ENCODE measurements at regions not wholly inside any gene's neighbourhood (a gene's known extent, or its start where the extent isn't known, plus 50 kb on each side); places are given as distances from the start of the nearest gene placed in this dataset.

- DNase-seq (ENCODE audit: low spot score in 2 of 2), result no peak
- H3K4me3 ChIP-seq (ENCODE audit: low read depth, poor library complexity, severe bottlenecking), result no peak overlapping the region
- 89 to 91% methylated on average over 4 of the region's 4 CpGs for WGBS, 2 donors
- intact Hi-C loops (cut with DNase I; ENCODE audit: low total_unique reads), result no loop called here
- TF ChIP-seq POLR2A (IDR thresholded peaks at IDR 0.05), result no peak
- no peak for TF ChIP-seq CTCF (IDR thresholded peaks at IDR 0.05)
These were observed 152.7 kb downstream of the CBLN2 start for GRCh38 chr18:72391427-72391826.

GRCh38 chr18:72378016-72378415, 166.1 kb downstream of the CBLN2 start:
- no peak overlapping the region for H3K4me3 ChIP-seq (ENCODE audit: low read depth, poor library complexity, severe bottlenecking)
- 45 to 47% methylated on average over 4 of the region's 4 CpGs for WGBS, 2 donors
- intact Hi-C loops (cut with DNase I; ENCODE audit: low total_unique reads), result no loop called here
- DNase-seq (ENCODE audit: low spot score in 2 of 2), result no peak
- TF ChIP-seq CTCF (IDR thresholded peaks at IDR 0.05), result no peak
- no peak for TF ChIP-seq POLR2A (IDR thresholded peaks at IDR 0.05)

GRCh38 chr18:72376256-72376655, 167.9 kb downstream of the CBLN2 start:
- 58 to 65% methylated on average over 4 of the region's 4 CpGs for WGBS, 2 donors

GRCh38 chr18:72375618-72376017, 168.5 kb downstream of the CBLN2 start:
- TF ChIP-seq POLR2A (IDR thresholded peaks at IDR 0.05) (no peak), CTCF (IDR thresholded peaks at IDR 0.05) (no peak)
- 85 to 94% methylated on average over 5 of the region's 5 CpGs for WGBS, 2 donors
- no peak for DNase-seq (ENCODE audit: low spot score in 2 of 2)

More at GRCh38 chr18:72376256-72376655, 167.9 kb downstream of the CBLN2 start:
- no peak for DNase-seq (ENCODE audit: low spot score in 2 of 2)
- intact Hi-C loops (cut with DNase I; ENCODE audit: low total_unique reads), result no loop called here
- no peak overlapping the region for H3K4me3 ChIP-seq (ENCODE audit: low read depth, poor library complexity, severe bottlenecking)
- TF ChIP-seq CTCF (IDR thresholded peaks at IDR 0.05) (no peak), POLR2A (IDR thresholded peaks at IDR 0.05) (no peak)

GRCh38 chr18:72372076-72372475, 172.1 kb downstream of the CBLN2 start:
- intact Hi-C loops (cut with DNase I; ENCODE audit: low total_unique reads), result no loop called here
- TF ChIP-seq CTCF (IDR thresholded peaks at IDR 0.05) (no peak), POLR2A (IDR thresholded peaks at IDR 0.05) (no peak)
- no peak for DNase-seq (ENCODE audit: low spot score in 2 of 2)
- no peak overlapping the region for H3K4me3 ChIP-seq (ENCODE audit: low read depth, poor library complexity, severe bottlenecking)

More at GRCh38 chr18:72375618-72376017, 168.5 kb downstream of the CBLN2 start:
- no peak overlapping the region for H3K4me3 ChIP-seq (ENCODE audit: low read depth, poor library complexity, severe bottlenecking)
- intact Hi-C loops (cut with DNase I; ENCODE audit: low total_unique reads), result no loop called here

- TF ChIP-seq POLR2A (IDR thresholded peaks at IDR 0.05) (no peak), CTCF (IDR thresholded peaks at IDR 0.05) (no peak)
- intact Hi-C loops (cut with DNase I; ENCODE audit: low total_unique reads), result no loop called here
- 42 to 56% methylated on average over 1 of the region's 1 CpG for WGBS, 2 donors
- DNase-seq (ENCODE audit: low spot score in 2 of 2), result no peak
- no peak overlapping the region for H3K4me3 ChIP-seq (ENCODE audit: low read depth, poor library complexity, severe bottlenecking)
These were observed 175.8 kb downstream of the CBLN2 start for GRCh38 chr18:72368308-72368707.
